Fibroblast of lung (primary cell): ENCODE measurements at regions not wholly inside any gene's neighbourhood (a gene's known extent, or its start where the extent isn't known, plus 50 kb on each side); places are given as distances from the start of the nearest gene placed in this dataset.

Experiments
- DNase-seq, 2 donors: peaks; one replicate each; pipeline versions ENCODE4 v3.0.0 to v3.0.0-alpha.2; 2010; ENCODE audit warnings: low read depth in 2 of 2
- H2AFZ ChIP-seq: 2 replicates; pipeline ENCODE4 v1.5.1; 2012; ENCODE audit warnings: low read length, control low read depth, inconsistent platforms
- H3K27ac ChIP-seq: 2 replicates; pipeline ENCODE4 v1.5.1; 2011; ENCODE audit warnings: low read length, control low read depth; ENCODE audit not compliant: insufficient read depth
- H3K27me3 ChIP-seq: 2 replicates; pipeline ENCODE4 v1.5.1; 2011; ENCODE audit warnings: mild to moderate bottlenecking, low read length; ENCODE audit not compliant: control insufficient read depth, insufficient read depth
- H3K36me3 ChIP-seq: 2 replicates; pipeline ENCODE4 v1.5.1; 2011; ENCODE audit warnings: low read length; ENCODE audit not compliant: control insufficient read depth, insufficient read depth
- H3K4me1 ChIP-seq: 2 replicates; pipeline ENCODE4 v1.5.1; 2011; ENCODE audit warnings: low read length; ENCODE audit not compliant: control insufficient read depth, insufficient read depth; ENCODE audit errors: extremely low read depth
- H3K4me2 ChIP-seq: 2 replicates; pipeline ENCODE4 v1.5.1; 2011; ENCODE audit warnings: low read length, control low read depth; ENCODE audit not compliant: insufficient read depth; ENCODE audit errors: extremely low read depth
- H3K4me3 ChIP-seq, 4 experiments: fragments of 200-600 bp in 1 of 4; sonication (generic) in 1 of 4; replicated peaks in 1 of 4; 2 replicates each; pipeline ENCODE4 v1.5.1; 2011 to 2016; ENCODE audit warnings: low read length in 4 of 4, low read depth in 3 of 4, mild to moderate bottlenecking in 3 of 4, control low read depth in 2 of 4, inconsistent platforms in 1 of 4, mixed read lengths in 1 of 4; ENCODE audit not compliant: insufficient read depth in 1 of 4; ENCODE audit errors: control extremely low read depth in 1 of 4
- H3K79me2 ChIP-seq: 2 replicates; pipeline ENCODE4 v1.5.1; 2012; ENCODE audit warnings: mild to moderate bottlenecking, low read length, inconsistent platforms; ENCODE audit not compliant: control insufficient read depth, insufficient read depth
- H3K9ac ChIP-seq: 2 replicates; pipeline ENCODE4 v1.5.1; 2011; ENCODE audit warnings: mild to moderate bottlenecking, low read length, control low read depth; ENCODE audit not compliant: insufficient read depth
- H3K9me3 ChIP-seq: 2 replicates; pipeline ENCODE4 v1.5.1; 2012; ENCODE audit warnings: low read depth, low read length; ENCODE audit not compliant: control insufficient read depth, insufficient read depth
- H4K20me1 ChIP-seq: 2 replicates; pipeline ENCODE4 v1.5.1; 2011; ENCODE audit warnings: low read length; ENCODE audit not compliant: control insufficient read depth, insufficient read depth; ENCODE audit errors: extremely low read depth
- CTCF ChIP-seq, 2 donors: IDR thresholded peaks in 1 of 2; conservative IDR thresholded peaks in 1 of 2; 1 replicate in 1 of 2; 2 replicates in 1 of 2; pipeline ENCODE4 v1.5.1; 2011 to 2012; ENCODE audit warnings: low read length in 2 of 2, control low read depth in 1 of 2, inconsistent platforms in 1 of 2, low read depth in 1 of 2, mild to moderate bottlenecking in 1 of 2
- EZH2 ChIP-seq: IDR thresholded peaks from 2 replicates; pipeline ENCODE4 v1.5.1; 2012; ENCODE audit warnings: low read length, control low read depth, mild to moderate bottlenecking; ENCODE audit errors: missing control alignments

GRCh38 chr5:155750101-155750500 lies 576.9 kb upstream of the SGCD start:
- no peak for TF ChIP-seq EZH2
- TF ChIP-seq CTCF (conservative IDR thresholded peaks at IDR 0.05 in 1 of 2, IDR thresholded peaks at IDR 0.05 in 1 of 2; ENCODE audit: low read depth in 1 of 2, low read length in 2 of 2): no peak
- no peak overlapping the region for H3K27ac ChIP-seq
- DNase-seq: no peak

GRCh38 chr5:155750571-155750970 lies 576.4 kb upstream of the SGCD start:
- Histone ChIP-seq H3K9ac (no peak overlapping the region), H3K27ac (no peak overlapping the region), H3K36me3 (no peaks in the 10 kb centered on the region), H3K9me3 (no peaks in the 10 kb centered on the region), H3K27me3 (no peaks in the 10 kb centered on the region), H3K4me3 (no peak overlapping the region), H3K4me2 (no peak overlapping the region), H3K4me1 (no peaks in the 10 kb centered on the region), H4K20me1 (no peaks in the 10 kb centered on the region), H3K79me2 (no peaks in the 10 kb centered on the region), H2AFZ (no peak overlapping the region)
- DNase-seq: no peak
- TF ChIP-seq CTCF (conservative IDR thresholded peaks at IDR 0.05 in 1 of 2, IDR thresholded peaks at IDR 0.05 in 1 of 2; ENCODE audit: low read depth in 1 of 2, low read length in 2 of 2): no peak
- no peak for TF ChIP-seq EZH2

More at GRCh38 chr5:155750101-155750500, 576.9 kb upstream of the SGCD start:
- no peak overlapping the region for H3K9ac ChIP-seq
- no peaks in the 10 kb centered on the region for H3K36me3 ChIP-seq
- no peaks in the 10 kb centered on the region for H3K79me2 ChIP-seq
- no peaks in the 10 kb centered on the region for H4K20me1 ChIP-seq
- H3K9me3 ChIP-seq: no peaks in the 10 kb centered on the region
- H3K4me3 ChIP-seq: no peak overlapping the region
- no peak overlapping the region for H3K4me2 ChIP-seq
- H3K4me1 ChIP-seq: no peaks in the 10 kb centered on the region
- no peaks in the 10 kb centered on the region for H3K27me3 ChIP-seq
- H2AFZ ChIP-seq: no peak overlapping the region

DNA sequence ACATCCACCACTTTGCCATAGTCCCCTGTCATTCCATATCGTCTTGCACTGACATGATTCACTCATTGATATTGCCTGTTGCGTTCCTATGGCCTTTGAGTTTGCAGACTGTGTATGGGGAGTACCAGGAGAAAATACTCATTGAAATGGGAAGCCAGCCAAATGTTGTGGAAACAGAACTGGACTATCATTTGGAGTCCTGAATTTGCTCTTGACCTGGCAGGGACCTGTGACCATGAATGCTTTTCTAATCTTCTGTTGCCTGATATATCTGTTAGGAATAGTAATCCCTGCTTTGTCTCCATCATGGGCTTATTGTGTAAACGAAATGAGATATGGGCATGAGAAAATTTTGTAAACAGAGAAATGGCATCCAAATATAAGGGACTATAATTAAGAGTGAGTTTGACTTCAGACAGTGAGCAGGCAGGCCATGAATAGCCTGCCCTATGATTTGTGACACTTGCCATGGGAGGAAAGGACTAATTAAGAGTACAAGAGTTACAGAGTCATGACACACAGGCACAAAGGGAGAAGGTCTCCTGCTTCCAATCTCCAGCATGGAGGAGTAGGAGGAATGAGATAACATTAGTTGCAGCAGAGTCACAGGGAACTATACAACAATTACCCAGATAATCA lies 572.9 kb upstream of the SGCD start:
- Histone ChIP-seq H3K4me3 (no peak overlapping the region), H3K9me3 (no peaks in the 10 kb centered on the region), H3K4me1 (no peaks in the 10 kb centered on the region), H3K9ac (no peak overlapping the region), H4K20me1 (no peaks in the 10 kb centered on the region), H3K79me2 (no peaks in the 10 kb centered on the region), H2AFZ (no peak overlapping the region), H3K27me3 (no peaks in the 10 kb centered on the region), H3K4me2 (no peak overlapping the region), H3K27ac (no peak overlapping the region), H3K36me3 (no peaks in the 10 kb centered on the region)
- TF ChIP-seq EZH2: no peak
- TF ChIP-seq CTCF (conservative IDR thresholded peaks at IDR 0.05 in 1 of 2, IDR thresholded peaks at IDR 0.05 in 1 of 2; ENCODE audit: low read depth in 1 of 2, low read length in 2 of 2): no peak
- no peak for DNase-seq
